ENCODE measurements at regions not wholly inside any gene's neighbourhood (a gene's known extent, or its start where the extent isn't known, plus 50 kb on each side); places are given as distances from the start of the nearest gene placed in this dataset.

DNA sequence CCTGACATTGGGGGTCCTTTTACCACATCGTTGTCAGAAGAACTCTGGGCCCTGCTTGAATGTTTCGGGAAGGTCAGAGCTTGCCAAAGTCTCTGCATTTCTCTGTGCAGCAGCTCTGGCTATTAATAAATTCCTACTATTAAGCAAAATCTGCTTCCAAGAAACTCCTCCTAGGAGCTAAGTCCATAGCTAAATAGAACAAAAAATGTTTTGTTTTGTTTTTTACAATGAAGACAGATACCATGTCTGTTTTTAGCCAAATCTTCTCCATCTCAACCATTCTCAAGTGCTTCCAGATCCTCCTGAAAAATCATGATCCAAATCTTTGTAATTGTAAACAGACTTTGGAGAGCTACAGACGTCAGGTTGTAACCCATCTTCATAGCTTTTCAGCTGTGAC is 161.6 kb downstream of the SPATA18 start:
- no peak overlapping the region for H3K14ac ChIP-seq (ENCODE audit: insufficient read length)
- POLR2A ChIA-PET (ENCODE audit: partially characterized antibody): no interaction called here
- no peaks in the 10 kb centered on the region for H3K27me3 ChIP-seq (replicated peaks in 1 of 4; ENCODE audit: control insufficient read depth in 3 of 4, extremely low read depth in 1 of 4, insufficient read depth in 3 of 4, low read length in 3 of 4)
- H2AK5ac ChIP-seq (ENCODE audit: low read depth, low read length): no peak overlapping the region
- no peak overlapping the region for H2AFZ ChIP-seq (ENCODE audit: low read length)
- no peak overlapping the region for H4K91ac ChIP-seq (replicated peaks; ENCODE audit: insufficient read length, low read length)
- no peak overlapping the region for H3K4me2 ChIP-seq (ENCODE audit: insufficient read depth in 1 of 2, low read depth in 2 of 2, low read length in 2 of 2)
- no peak overlapping the region for H2BK20ac ChIP-seq (ENCODE audit: low read length)
- no peak overlapping the region for H2BK12ac ChIP-seq (ENCODE audit: low read depth, low read length)
- H3K79me2 ChIP-seq (ENCODE audit: control insufficient read depth in 1 of 2, insufficient read depth in 2 of 2, low read length in 2 of 2): no peaks in the 10 kb centered on the region
- DNase-seq (ENCODE audit: low read depth in 1 of 2, low spot score in 2 of 2): no peak
- no peak overlapping the region for H4K8ac ChIP-seq (ENCODE audit: extremely low read depth, insufficient read depth, low read length)
- no peak for FAIRE-seq
- no peak overlapping the region for H3K9ac ChIP-seq (replicated peaks in 1 of 4; ENCODE audit: extremely low read depth in 1 of 4, low read depth in 3 of 4, low read length in 3 of 4)
- H2BK5ac ChIP-seq (ENCODE audit: low read depth, low read length): no peak overlapping the region
- H3K79me1 ChIP-seq (ENCODE audit: low read depth, low read length): no peaks in the 10 kb centered on the region
- no peak overlapping the region for H3K23ac ChIP-seq (ENCODE audit: insufficient read length)
- H3K4me3 ChIP-seq (ENCODE audit: extremely low read depth in 1 of 4, insufficient read depth in 2 of 4, low read depth in 3 of 4, low read length in 4 of 4): no peak overlapping the region
- no peak overlapping the region for H3K56ac ChIP-seq (replicated peaks; ENCODE audit: insufficient read length, low read depth, low read length)
- no peak overlapping the region for H2BK120ac ChIP-seq (replicated peaks; ENCODE audit: low read depth, low read length)
- no peaks in the 10 kb centered on the region for H3K4me1 ChIP-seq (replicated peaks in 1 of 4; ENCODE audit: control insufficient read depth in 3 of 4, insufficient read depth in 4 of 4, low read length in 3 of 4)
- H3K4ac ChIP-seq (replicated peaks; ENCODE audit: insufficient read length, low read depth, low read length): no peak overlapping the region
- H4K20me1 ChIP-seq (replicated peaks in 1 of 2; ENCODE audit: control insufficient read depth in 1 of 2, insufficient read depth in 2 of 2, low read length in 2 of 2): no peaks in the 10 kb centered on the region
- no peaks in the 10 kb centered on the region for H3K36me3 ChIP-seq (ENCODE audit: control insufficient read depth in 2 of 4, insufficient read depth in 4 of 4, low read length in 3 of 4)
- no peaks in the 10 kb centered on the region for H3K23me2 ChIP-seq (ENCODE audit: low read depth, low read length)
- CTCF ChIA-PET (ENCODE audit: partially characterized antibody): interaction anchor here (0.6 kb wide), 1 partner anchor 583 kb away, joined by 3 read pairs; no protein-coding TSS in a partner anchor
- no peaks in the 10 kb centered on the region for H3K9me3 ChIP-seq (ENCODE audit: insufficient read depth in 2 of 2, low read depth in 1 of 2, low read length in 1 of 2)
- no peak overlapping the region for H2BK15ac ChIP-seq (ENCODE audit: low read length)
- H3K27ac ChIP-seq (ENCODE audit: low read depth, low read length): no peak overlapping the region
- 85% methylated on average over 3 of the region's 3 CpGs; no CpG with 5 or more reads in 1 of the 2 experiments for WGBS, 2 experiments (ENCODE audit: extremely low coverage in 1 of 2, insufficient coverage in 1 of 2, insufficient read length in 1 of 2, insufficient replicate concordance in 2 of 2, low coverage in 1 of 2, low lambda C conversion rate in 2 of 2, missing lambda C conversion rate in 1 of 2)
- TF ChIP-seq TAF1 (IDR thresholded peaks at IDR 0.05; ENCODE audit: low read depth, low read length): no peak
- no peak for TF ChIP-seq BACH1 (IDR thresholded peaks at IDR 0.05; ENCODE audit: low read length)
- no peak for TF ChIP-seq TCF12 (IDR thresholded peaks at IDR 0.05; ENCODE audit: low read depth, low read length)
- no peak for TF ChIP-seq ZNF274 (IDR thresholded peaks at IDR 0.05; ENCODE audit: borderline replicate concordance, extremely low read depth, low read length)
- TF ChIP-seq, protein P1, sequence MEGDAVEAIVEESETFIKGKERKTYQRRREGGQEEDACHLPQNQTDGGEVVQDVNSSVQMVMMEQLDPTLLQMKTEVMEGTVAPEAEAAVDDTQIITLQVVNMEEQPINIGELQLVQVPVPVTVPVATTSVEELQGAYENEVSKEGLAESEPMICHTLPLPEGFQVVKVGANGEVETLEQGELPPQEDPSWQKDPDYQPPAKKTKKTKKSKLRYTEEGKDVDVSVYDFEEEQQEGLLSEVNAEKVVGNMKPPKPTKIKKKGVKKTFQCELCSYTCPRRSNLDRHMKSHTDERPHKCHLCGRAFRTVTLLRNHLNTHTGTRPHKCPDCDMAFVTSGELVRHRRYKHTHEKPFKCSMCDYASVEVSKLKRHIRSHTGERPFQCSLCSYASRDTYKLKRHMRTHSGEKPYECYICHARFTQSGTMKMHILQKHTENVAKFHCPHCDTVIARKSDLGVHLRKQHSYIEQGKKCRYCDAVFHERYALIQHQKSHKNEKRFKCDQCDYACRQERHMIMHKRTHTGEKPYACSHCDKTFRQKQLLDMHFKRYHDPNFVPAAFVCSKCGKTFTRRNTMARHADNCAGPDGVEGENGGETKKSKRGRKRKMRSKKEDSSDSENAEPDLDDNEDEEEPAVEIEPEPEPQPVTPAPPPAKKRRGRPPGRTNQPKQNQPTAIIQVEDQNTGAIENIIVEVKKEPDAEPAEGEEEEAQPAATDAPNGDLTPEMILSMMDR (IDR thresholded peaks at IDR 0.05; ENCODE audit: control extremely low read depth in 1 of 3, insufficient read depth in 1 of 3, low read depth in 1 of 3, low read length in 3 of 3): no peak
- no peak for TF ChIP-seq SIN3A (conservative IDR thresholded peaks at IDR 0.05 in 1 of 2, IDR thresholded peaks at IDR 0.05 in 1 of 2; ENCODE audit: low read depth in 1 of 2, low read length in 2 of 2)
- no peak for TF ChIP-seq BCL11A (IDR thresholded peaks at IDR 0.05; ENCODE audit: low read depth in 2 of 2, low read length in 2 of 2)
- H3K18ac ChIP-seq (ENCODE audit: extremely low read depth, low read length): no peak overlapping the region
- H4K5ac ChIP-seq (ENCODE audit: insufficient read length, low read depth, low read length): no peak overlapping the region

All from H1 (cell line).